A673 (cell line): ENCODE measurements at regions not wholly inside any gene's neighbourhood (a gene's known extent, or its start where the extent isn't known, plus 50 kb on each side); places are given as distances from the start of the nearest gene placed in this dataset.

Source experiments
- CTCF ChIP-seq: fragments of 300-800, 200-600 bp; sonication (generic); conservative IDR thresholded peaks from 2 replicates; pipeline ENCODE4 v1.5.1; 2017; ENCODE audit warnings: low read depth, mild to moderate bottlenecking, antibody characterized with exemption, low read length, moderate library complexity, mixed read lengths
- EZH2 ChIP-seq: fragments of 200-600 bp; sonication (generic); IDR thresholded peaks from 2 replicates; pipeline ENCODE4 v1.6.1; 2017; ENCODE audit warnings: borderline replicate concordance, low read depth, mild to moderate bottlenecking, mixed read lengths, antibody characterized with exemption, low read length; ENCODE audit not compliant: poor library complexity, severe bottlenecking

- no peak for TF ChIP-seq CTCF
- TF ChIP-seq EZH2, result no peak
Observed at GRCh38 chr1:96973605-96974004, 252.0 kb downstream of the PTBP2 start.
